Liver (tissue), 2 donors: ENCODE measurements at regions not wholly inside any gene's neighbourhood (a gene's known extent, or its start where the extent isn't known, plus 50 kb on each side); places are given as distances from the start of the nearest gene placed in this dataset.

Experiments used
- CTCF ChIP-seq: fragments of 150-350 bp; IDR thresholded peaks from 2 replicates; pipeline ENCODE4 v1.5.1; 2017; ENCODE audit warnings: improper control_type of control experiment, low read depth, low read length; ENCODE audit not compliant: missing input control
- ZBTB33 ChIP-seq: IDR thresholded peaks from 2 replicates; pipeline ENCODE4 v1.6.1; 2016; ENCODE audit warnings: antibody characterized with exemption
- donor health status: healthy.

- TF ChIP-seq CTCF (no peak), ZBTB33 (no peak)
Measured at GRCh38 chr3:72657666-72658065, 190.6 kb downstream of the SHQ1 start.
